Adrenal gland (tissue), 9 donors: ENCODE measurements at regions not wholly inside any gene's neighbourhood (a gene's known extent, or its start where the extent isn't known, plus 50 kb on each side); places are given as distances from the start of the nearest gene placed in this dataset.
"Not testable (repeated sequence)": the region's sequence is repeated elsewhere in the genome, so short reads cannot be mapped to it uniquely, and the experiment has no call there.

Experiments
- DNase-seq, 7 donors: peaks; one replicate each; pipeline ENCODE4 v3.0.0-alpha.2; 2019 to 2020
- H3K27ac ChIP-seq, 5 donors: fragments of 200-600 bp; sonication (generic) in 4 of 5; 1 replicate in 3 of 5; 2 replicates in 2 of 5; pipeline versions ENCODE4 v1.5.1 to v1.8.0; 2016 to 2020; ENCODE audit warnings: mild to moderate bottlenecking in 1 of 5
- H3K27me3 ChIP-seq: fragments of 200-600 bp; 2 replicates; pipeline ENCODE4 v1.8.0; 2021
- H3K36me3 ChIP-seq, 2 donors: fragments of 200-600 bp; replicated peaks in 1 of 2; 1 replicate in 1 of 2; 2 replicates in 1 of 2; pipeline versions ENCODE4 v1.5.1 to v1.8.0; 2018 to 2022
- H3K4me1 ChIP-seq, 2 donors: fragments of 200-600 bp; replicated peaks in 1 of 2; 1 replicate in 1 of 2; 2 replicates in 1 of 2; pipeline versions ENCODE4 v1.5.1 to v1.8.0; 2018 to 2021
- H3K4me3 ChIP-seq, 4 donors: fragments of 200-600 bp; sonication (generic) in 3 of 4; one replicate each; pipeline ENCODE4 v1.5.1; 2016 to 2018
- H3K9me3 ChIP-seq, 3 donors: fragments of 200-600 bp; sonication (generic) in 1 of 3; replicated peaks in 1 of 3; 1 replicate in 2 of 3; 2 replicates in 1 of 3; pipeline versions ENCODE4 v1.5.1 to v1.8.0; 2016 to 2021
- CTCF ChIP-seq, 6 experiments: fragments of 450-650 bp in 4 of 6; fragments of 200-600 bp in 2 of 6; sonication (generic) in 1 of 6; IDR thresholded peaks; 1 replicate in 5 of 6; 2 replicates in 1 of 6; pipeline versions ENCODE4 v1.5.1 to v1.8.0; 2016 to 2021; ENCODE audit warnings: antibody characterized with exemption in 6 of 6, mild to moderate bottlenecking in 2 of 6, moderate library complexity in 1 of 6
- POLR2A ChIP-seq, 2 donors: fragments of 450-650 bp; IDR thresholded peaks; one replicate each; pipeline ENCODE4 v1.6.1; 2017; ENCODE audit warnings: antibody characterized with exemption in 2 of 2, mild to moderate bottlenecking in 2 of 2, moderate library complexity in 1 of 2
- WGBS, 4 donors: extraction: QIAGEN DNeasy Blood & Tissue Kit in 2 of 4; methylation state at CpG; one replicate each; pipeline versions ENCODE4 v1.1.5 to v1.1.7; 2013 to 2017; 5-methylcytosine and 5-hydroxymethylcytosine counted together
- intact Hi-C, 2 donors: fragments of 100-400 bp; cut with DNase I; formaldehyde crosslinking; loops; one replicate each; pipeline versions ENCODE4 v1.14.1 to v1.15.0; 2022 to 2023
- donor health status: healthy with polysubstance abuse.
- donor health status: Bipolar disorder and iron deficiency.
- donor health status: DM: yes; HTN: yes; CAD: no.
- donor health status: DM: no; HTN: no; CAD: no.
- donor health status: DM: no; HTN: no; CAD: no.

- intact Hi-C loops: no loop called here
- no peak overlapping the region for H3K4me3 ChIP-seq
- no peaks in the 10 kb centered on the region for H3K9me3 ChIP-seq
- no peak for DNase-seq
- 64 to 74% (median 68%) methylated on average over 1 of the region's 1 CpG for WGBS, 4 donors
- H3K36me3 ChIP-seq: no peaks in the 10 kb centered on the region
- no peaks in the 10 kb centered on the region for H3K4me1 ChIP-seq
- H3K27ac ChIP-seq: no peak overlapping the region
- TF ChIP-seq POLR2A (IDR thresholded peaks at IDR 0.05) (no peak), CTCF (IDR thresholded peaks at IDR 0.05) (no peak)
- H3K27me3 ChIP-seq: no peaks in the 10 kb centered on the region
Observed at GRCh38 chr13:88718781-88719180, 1047.6 kb downstream of the SLITRK5 start.

- no peak for DNase-seq
- no peak overlapping the region for H3K27ac ChIP-seq
- no peak overlapping the region for H3K4me3 ChIP-seq
- H3K27me3 ChIP-seq: no peaks in the 10 kb centered on the region
- 73 to 88% (median 83%) methylated on average over 1 to 3 of the region's 3 CpGs for WGBS, 4 donors
- no peak for TF ChIP-seq POLR2A (IDR thresholded peaks at IDR 0.05)
- TF ChIP-seq CTCF (IDR thresholded peaks at IDR 0.05): no peak
- no peaks in the 10 kb centered on the region for H3K4me1 ChIP-seq
- no peaks in the 10 kb centered on the region for H3K9me3 ChIP-seq
- intact Hi-C loops: no loop called here
- H3K36me3 ChIP-seq: no peaks in the 10 kb centered on the region
Observed at GRCh38 chr13:88726075-88726474, 1054.9 kb downstream of the SLITRK5 start.

GRCh38 chr13:88727236-88727635 lies 1056.1 kb downstream of the SLITRK5 start:
- H3K4me1 ChIP-seq, H3K27ac ChIP-seq, H3K36me3 ChIP-seq, H3K27me3 ChIP-seq, H3K4me3 ChIP-seq, DNase-seq, H3K9me3 ChIP-seq, intact Hi-C loops: not testable (repeated sequence)
- 73 to 86% (median 80%) methylated on average over 7 of the region's 7 CpGs for WGBS, 4 donors

- no peaks in the 10 kb centered on the region for H3K4me1 ChIP-seq
- no peaks in the 10 kb centered on the region for H3K36me3 ChIP-seq
- WGBS, 4 donors: 70 to 82% (median 74%) methylated on average over 3 of the region's 3 CpGs
- no peak overlapping the region for H3K27ac ChIP-seq
- TF ChIP-seq POLR2A (IDR thresholded peaks at IDR 0.05): no peak
- no peak for TF ChIP-seq CTCF (IDR thresholded peaks at IDR 0.05)
- no peaks in the 10 kb centered on the region for H3K27me3 ChIP-seq
- H3K4me3 ChIP-seq: no peak overlapping the region
- intact Hi-C loops: no loop called here
- no peaks in the 10 kb centered on the region for H3K9me3 ChIP-seq
- DNase-seq: no peak
Observed at GRCh38 chr13:88729605-88730004, 1058.4 kb downstream of the SLITRK5 start.

- intact Hi-C loops: no loop called here
- Histone ChIP-seq H3K27me3 (no peaks in the 10 kb centered on the region), H3K36me3 (no peaks in the 10 kb centered on the region), H3K4me3 (no peak overlapping the region), H3K9me3 (no peaks in the 10 kb centered on the region), H3K27ac (no peak overlapping the region), H3K4me1 (no peaks in the 10 kb centered on the region)
- WGBS, 4 donors: 52 to 67% (median 63%) methylated on average over 2 of the region's 2 CpGs
- DNase-seq: no peak
- TF ChIP-seq POLR2A (IDR thresholded peaks at IDR 0.05): no peak
- no peak for TF ChIP-seq CTCF (IDR thresholded peaks at IDR 0.05)
Observed at GRCh38 chr13:88736026-88736425, 1064.9 kb downstream of the SLITRK5 start.
